ENCODE measurements at regions not wholly inside any gene's neighbourhood (a gene's known extent, or its start where the extent isn't known, plus 50 kb on each side); places are given as distances from the start of the nearest gene placed in this dataset.

GRCh38 chr2:10965241-10965843 lies 53.6 kb downstream of the KCNF1 start:
- Histone ChIP-seq H3K9me1 (ENCODE audit: insufficient read depth, low read length) (peaks cover 25% of the 10 kb centered on the region; the same call in 1 of the 2 replicates), H2BK15ac (ENCODE audit: low read depth, low read length) (peak overlapping the region; percentile 61; the same call in 2 of the 3 replicates), H3K27me3 (ENCODE audit: control insufficient read depth, insufficient read depth, low read length) (no peaks in the 10 kb centered on the region), H3K4me2 (ENCODE audit: low read depth, low read length) (no peak overlapping the region), H3K4me1 (ENCODE audit: control insufficient read depth, insufficient read depth, low read length) (peaks cover 17% of the 10 kb centered on the region), H3K4ac (ENCODE audit: low read depth, low read length) (peak overlapping the region; percentile 87), H3K9me3 (ENCODE audit: control insufficient read depth, insufficient read depth, low read length) (no peaks in the 10 kb centered on the region), H3K9ac (ENCODE audit: low read depth, low read length) (no peak overlapping the region), H3K36me3 (ENCODE audit: control insufficient read depth, insufficient read depth, low read length) (no peaks in the 10 kb centered on the region), H2AK9ac (replicated peaks; ENCODE audit: low read depth, low read length, poor library complexity) (peak overlapping the region; percentile 32), H3K27ac (ENCODE audit: insufficient read depth, low read length) (no peak overlapping the region), H3K14ac (replicated peaks; ENCODE audit: low read depth, low read length) (peak overlapping the region; percentile 65), H3K56ac (ENCODE audit: extremely low read depth, insufficient read depth, low read length) (no peak overlapping the region), H3K23ac (ENCODE audit: low read depth, low read length) (peak overlapping the region; percentile 85), H2BK20ac (ENCODE audit: low read depth, low read length) (peak overlapping the region; percentile 92), H4K20me1 (ENCODE audit: insufficient read depth, low read length) (no peaks in the 10 kb centered on the region), H4K91ac (ENCODE audit: insufficient read depth, low read depth, low read length) (peak overlapping the region; percentile 71; the same call in 1 of the 2 replicates), H4K5ac (ENCODE audit: low read depth, low read length) (no peak overlapping the region), H2AK5ac (ENCODE audit: low read depth, low read length) (peak overlapping the region; percentile 90), H4K8ac (ENCODE audit: low read depth in 2 of 2, low read length in 2 of 2) (peak overlapping the region in 1 of 2 experiments; percentile 77; a peak in 1 of 4 replicates), H3K4me3 (ENCODE audit: insufficient read depth, low read depth, low read length) (no peak overlapping the region), H3K79me1 (ENCODE audit: low read depth in 1 of 2, low read length in 2 of 2) (no peaks in the 10 kb centered on the region), H3K18ac (ENCODE audit: low read depth, low read length) (no peak overlapping the region), H2BK5ac (ENCODE audit: low read depth, low read length, poor library complexity, severe bottlenecking) (no peak overlapping the region), H2BK120ac (ENCODE audit: low read depth, low read length) (peak overlapping the region; percentile 95), H2AFZ (replicated peaks; ENCODE audit: low read length, poor library complexity) (peak overlapping the region; percentile 66)
- POLR2A ChIA-PET (ENCODE audit: unreplicated experiment): no interaction called here
- TF ChIP-seq RFX5 (IDR thresholded peaks at IDR 0.05; ENCODE audit: low read depth, low read length): no peak
- BruUV-seq (replicated peaks): no TSS peak
- intact Hi-C loops (cut with micrococcal nuclease): no loop called here
- 100% methylated on average over 7 of the region's 19 CpGs; no CpG with 5 or more reads in 1 of the 2 experiments for WGBS, 2 experiments (ENCODE audit: extremely low coverage in 2 of 2, insufficient read length in 1 of 2)
- CTCF ChIA-PET: interaction anchor here (1.3 kb wide), 1 partner anchor 53 kb away, joined by 3 read pairs; the partner anchor contains the start of gene KCNF1
- dilution Hi-C loops (cut with HindIII; ENCODE audit: low sequenced_read_pairs, unreplicated experiment): no loop called here
- in situ Hi-C loops (cut with MboI; ENCODE audit: low sequenced_read_pairs): no loop called here
- DNase-seq: no peak
- ATAC-seq (ENCODE audit: low read depth): no peak
